ENCODE measurements at regions not wholly inside any gene's neighbourhood (a gene's known extent, or its start where the extent isn't known, plus 50 kb on each side); places are given as distances from the start of the nearest gene placed in this dataset.

GRCh38 chr18:27449104-27449503, 264.0 kb upstream of the CHST9 start:
- Mint-ChIP-seq H3K36me3 (ENCODE audit: low read depth, unreplicated experiment) (no peaks in the 10 kb centered on the region), H3K4me3 (ENCODE audit: unreplicated experiment) (no peak overlapping the region), H3K4me1 (ENCODE audit: low read depth, unreplicated experiment) (no peaks in the 10 kb centered on the region), H3K27ac (ENCODE audit: unreplicated experiment) (no peak overlapping the region), H3K27me3 (ENCODE audit: low read depth, unreplicated experiment) (no peaks in the 10 kb centered on the region), H3K9me3 (ENCODE audit: unreplicated experiment) (no peaks in the 10 kb centered on the region)
- Histone ChIP-seq H3K9ac (ENCODE audit: low read length) (no peak overlapping the region), H3K27ac (ENCODE audit: low read depth, low read length) (no peak overlapping the region), H3K4me1 (ENCODE audit: insufficient read depth, low read length) (no peaks in the 10 kb centered on the region), H4K20me1 (ENCODE audit: insufficient read depth, low read length) (no peaks in the 10 kb centered on the region), H3K9me3 (ENCODE audit: insufficient read depth, low read depth, low read length) (no peaks in the 10 kb centered on the region), H2AFZ (ENCODE audit: low read depth, low read length) (no peak overlapping the region), H3K27me3 (ENCODE audit: insufficient read depth, low read length) (no peaks in the 10 kb centered on the region), H3K79me2 (ENCODE audit: insufficient read depth, low read length) (no peaks in the 10 kb centered on the region), H3K36me3 (ENCODE audit: insufficient read depth, low read length) (no peaks in the 10 kb centered on the region), H3K4me2 (ENCODE audit: low read length) (no peak overlapping the region), H3K4me3 (ENCODE audit: insufficient read depth, low read depth, low read length) (no peak overlapping the region)
- TF ChIP-seq EZH2 (IDR thresholded peaks at IDR 0.05; ENCODE audit: insufficient read depth, low read length): no peak
- TF ChIP-seq, protein P1, sequence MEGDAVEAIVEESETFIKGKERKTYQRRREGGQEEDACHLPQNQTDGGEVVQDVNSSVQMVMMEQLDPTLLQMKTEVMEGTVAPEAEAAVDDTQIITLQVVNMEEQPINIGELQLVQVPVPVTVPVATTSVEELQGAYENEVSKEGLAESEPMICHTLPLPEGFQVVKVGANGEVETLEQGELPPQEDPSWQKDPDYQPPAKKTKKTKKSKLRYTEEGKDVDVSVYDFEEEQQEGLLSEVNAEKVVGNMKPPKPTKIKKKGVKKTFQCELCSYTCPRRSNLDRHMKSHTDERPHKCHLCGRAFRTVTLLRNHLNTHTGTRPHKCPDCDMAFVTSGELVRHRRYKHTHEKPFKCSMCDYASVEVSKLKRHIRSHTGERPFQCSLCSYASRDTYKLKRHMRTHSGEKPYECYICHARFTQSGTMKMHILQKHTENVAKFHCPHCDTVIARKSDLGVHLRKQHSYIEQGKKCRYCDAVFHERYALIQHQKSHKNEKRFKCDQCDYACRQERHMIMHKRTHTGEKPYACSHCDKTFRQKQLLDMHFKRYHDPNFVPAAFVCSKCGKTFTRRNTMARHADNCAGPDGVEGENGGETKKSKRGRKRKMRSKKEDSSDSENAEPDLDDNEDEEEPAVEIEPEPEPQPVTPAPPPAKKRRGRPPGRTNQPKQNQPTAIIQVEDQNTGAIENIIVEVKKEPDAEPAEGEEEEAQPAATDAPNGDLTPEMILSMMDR (IDR thresholded peaks at IDR 0.05; ENCODE audit: insufficient read depth, low read depth, low read length): no peak
- no peak for DNase-seq (ENCODE audit: low read depth)
- FAIRE-seq: no peak

DNA sequence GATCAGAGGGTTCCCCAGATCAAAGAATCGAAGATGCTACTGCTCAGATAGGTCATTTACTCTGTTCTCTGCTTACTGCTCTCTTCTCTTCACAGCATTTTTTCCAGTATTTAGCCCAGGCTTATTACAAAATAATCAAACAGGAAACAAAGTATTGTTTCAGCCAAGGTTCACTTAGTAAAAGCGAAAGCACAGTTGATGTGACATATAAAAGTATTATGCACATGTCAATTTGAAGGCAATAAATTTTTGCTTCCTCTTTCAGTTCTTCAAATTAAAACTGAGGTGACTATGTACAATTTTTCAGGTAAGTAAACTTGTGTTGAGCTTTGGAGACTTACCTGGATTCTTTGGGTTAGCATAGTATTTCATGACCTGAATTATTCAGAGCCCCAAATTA, 262.8 kb upstream of the CHST9 start:
- H3K9me3 Mint-ChIP-seq (ENCODE audit: unreplicated experiment): no peaks in the 10 kb centered on the region
- no peak for TF ChIP-seq EZH2 (IDR thresholded peaks at IDR 0.05; ENCODE audit: insufficient read depth, low read length)
- TF ChIP-seq, protein P1 (IDR thresholded peaks at IDR 0.05; ENCODE audit: insufficient read depth, low read depth, low read length): no peak
- H3K4me1 Mint-ChIP-seq (ENCODE audit: low read depth, unreplicated experiment): no peaks in the 10 kb centered on the region
- no peaks in the 10 kb centered on the region for H3K79me2 ChIP-seq (ENCODE audit: insufficient read depth, low read length)
- H3K27ac ChIP-seq (ENCODE audit: low read depth, low read length): no peak overlapping the region
- H3K36me3 Mint-ChIP-seq (ENCODE audit: low read depth, unreplicated experiment): no peaks in the 10 kb centered on the region
- no peak overlapping the region for H3K4me2 ChIP-seq (ENCODE audit: low read length)
- no peaks in the 10 kb centered on the region for H4K20me1 ChIP-seq (ENCODE audit: insufficient read depth, low read length)
- DNase-seq (ENCODE audit: low read depth) (no peak), FAIRE-seq (no peak)
- H3K9me3 ChIP-seq (ENCODE audit: insufficient read depth, low read depth, low read length): no peaks in the 10 kb centered on the region
- no peak overlapping the region for H3K4me3 ChIP-seq (ENCODE audit: insufficient read depth, low read depth, low read length)
- no peak overlapping the region for H3K27ac Mint-ChIP-seq (ENCODE audit: unreplicated experiment)
- no peak overlapping the region for H3K9ac ChIP-seq (ENCODE audit: low read length)
- no peaks in the 10 kb centered on the region for H3K27me3 ChIP-seq (ENCODE audit: insufficient read depth, low read length)
- no peaks in the 10 kb centered on the region for H3K4me1 ChIP-seq (ENCODE audit: insufficient read depth, low read length)
- no peak overlapping the region for H3K4me3 Mint-ChIP-seq (ENCODE audit: unreplicated experiment)
- H3K36me3 ChIP-seq (ENCODE audit: insufficient read depth, low read length): no peaks in the 10 kb centered on the region
- no peak overlapping the region for H2AFZ ChIP-seq (ENCODE audit: low read depth, low read length)
- no peaks in the 10 kb centered on the region for H3K27me3 Mint-ChIP-seq (ENCODE audit: low read depth, unreplicated experiment)

GRCh38 chr18:27447451-27447881, 262.4 kb upstream of the CHST9 start:
- no peak overlapping the region for H3K4me3 ChIP-seq (ENCODE audit: insufficient read depth, low read depth, low read length)
- H3K79me2 ChIP-seq (ENCODE audit: insufficient read depth, low read length): no peaks in the 10 kb centered on the region
- TF ChIP-seq, protein P1 (IDR thresholded peaks at IDR 0.05; ENCODE audit: insufficient read depth, low read depth, low read length): no peak
- TF ChIP-seq EZH2 (IDR thresholded peaks at IDR 0.05; ENCODE audit: insufficient read depth, low read length): no peak
- no peaks in the 10 kb centered on the region for H3K9me3 Mint-ChIP-seq (ENCODE audit: unreplicated experiment)
- no peak overlapping the region for H3K4me2 ChIP-seq (ENCODE audit: low read length)
- no peaks in the 10 kb centered on the region for H4K20me1 ChIP-seq (ENCODE audit: insufficient read depth, low read length)
- no peak overlapping the region for H2AFZ ChIP-seq (ENCODE audit: low read depth, low read length)
- H3K9ac ChIP-seq (ENCODE audit: low read length): no peak overlapping the region
- no peaks in the 10 kb centered on the region for H3K27me3 Mint-ChIP-seq (ENCODE audit: low read depth, unreplicated experiment)
- no peaks in the 10 kb centered on the region for H3K36me3 ChIP-seq (ENCODE audit: insufficient read depth, low read length)
- no peak overlapping the region for H3K27ac Mint-ChIP-seq (ENCODE audit: unreplicated experiment)
- no peaks in the 10 kb centered on the region for H3K9me3 ChIP-seq (ENCODE audit: insufficient read depth, low read depth, low read length)
- no peaks in the 10 kb centered on the region for H3K4me1 ChIP-seq (ENCODE audit: insufficient read depth, low read length)
- no peaks in the 10 kb centered on the region for H3K27me3 ChIP-seq (ENCODE audit: insufficient read depth, low read length)
- no peak for FAIRE-seq
- H3K27ac ChIP-seq (ENCODE audit: low read depth, low read length): no peak overlapping the region
- H3K36me3 Mint-ChIP-seq (ENCODE audit: low read depth, unreplicated experiment): no peaks in the 10 kb centered on the region
- no peak overlapping the region for H3K4me3 Mint-ChIP-seq (ENCODE audit: unreplicated experiment)
- H3K4me1 Mint-ChIP-seq (ENCODE audit: low read depth, unreplicated experiment): no peaks in the 10 kb centered on the region
- no peak for DNase-seq (ENCODE audit: low read depth)

Data from astrocyte (in vitro differentiated cells and primary cell).